ENCODE measurements at regions not wholly inside any gene's neighbourhood (a gene's known extent, or its start where the extent isn't known, plus 50 kb on each side); places are given as distances from the start of the nearest gene placed in this dataset.

GRCh38 chr18:55041366-55041765 is 82.1 kb upstream of the CCDC68 start:
- Histone ChIP-seq H3K9ac (no peak overlapping the region), H3K4me3 (IDR thresholded peaks at IDR 0.05; ENCODE audit: insufficient read depth, low read depth, low read length) (no peak overlapping the region), H3K4me1 (ENCODE audit: low read depth, poor library complexity, severe bottlenecking) (no peaks in the 10 kb centered on the region), H3K4me2 (no peak overlapping the region), H3K27ac (no peak overlapping the region), H2AFZ (ENCODE audit: low read depth) (no peak overlapping the region), H3K27me3 (ENCODE audit: insufficient read depth, low read depth) (no peaks in the 10 kb centered on the region), H4K20me1 (ENCODE audit: insufficient read depth) (no peaks in the 10 kb centered on the region), H3K79me2 (ENCODE audit: insufficient read depth, low read depth) (no peaks in the 10 kb centered on the region), H3K36me3 (ENCODE audit: insufficient read depth) (no peaks in the 10 kb centered on the region)
- no peak for TF ChIP-seq CTCF (conservative IDR thresholded peaks at IDR 0.05; ENCODE audit: low read depth, low read length)

- Histone ChIP-seq H3K4me3 (IDR thresholded peaks at IDR 0.05; ENCODE audit: insufficient read depth, low read depth, low read length) (no peak overlapping the region), H3K27me3 (ENCODE audit: insufficient read depth, low read depth) (no peaks in the 10 kb centered on the region), H3K4me2 (no peak overlapping the region), H4K20me1 (ENCODE audit: insufficient read depth) (no peaks in the 10 kb centered on the region), H3K9ac (no peak overlapping the region), H3K27ac (no peak overlapping the region), H3K79me2 (ENCODE audit: insufficient read depth, low read depth) (no peaks in the 10 kb centered on the region), H3K4me1 (ENCODE audit: low read depth, poor library complexity, severe bottlenecking) (no peaks in the 10 kb centered on the region), H3K36me3 (ENCODE audit: insufficient read depth) (no peaks in the 10 kb centered on the region), H2AFZ (ENCODE audit: low read depth) (no peak overlapping the region)
- TF ChIP-seq CTCF (conservative IDR thresholded peaks at IDR 0.05; ENCODE audit: low read depth, low read length) = no peak
Measured at GRCh38 chr18:55038162-55038561, 78.9 kb upstream of the CCDC68 start.

GRCh38 chr18:55034742-55035141 is 75.5 kb upstream of the CCDC68 start:
- no peak overlapping the region for H3K4me3 ChIP-seq (IDR thresholded peaks at IDR 0.05; ENCODE audit: insufficient read depth, low read depth, low read length)
- no peaks in the 10 kb centered on the region for H3K4me1 ChIP-seq (ENCODE audit: low read depth, poor library complexity, severe bottlenecking)
- H3K9ac ChIP-seq = no peak overlapping the region
- H3K4me2 ChIP-seq = no peak overlapping the region
- no peaks in the 10 kb centered on the region for H3K27me3 ChIP-seq (ENCODE audit: insufficient read depth, low read depth)
- H4K20me1 ChIP-seq (ENCODE audit: insufficient read depth) = no peaks in the 10 kb centered on the region
- TF ChIP-seq CTCF (conservative IDR thresholded peaks at IDR 0.05; ENCODE audit: low read depth, low read length) = no peak
- no peak overlapping the region for H3K27ac ChIP-seq
- no peaks in the 10 kb centered on the region for H3K36me3 ChIP-seq (ENCODE audit: insufficient read depth)
- no peaks in the 10 kb centered on the region for H3K79me2 ChIP-seq (ENCODE audit: insufficient read depth, low read depth)
- no peak overlapping the region for H2AFZ ChIP-seq (ENCODE audit: low read depth)

GRCh38 chr18:55031979-55032378 is 72.7 kb upstream of the CCDC68 start:
- H3K4me2 ChIP-seq = no peak overlapping the region
- no peak overlapping the region for H2AFZ ChIP-seq (ENCODE audit: low read depth)
- no peaks in the 10 kb centered on the region for H4K20me1 ChIP-seq (ENCODE audit: insufficient read depth)
- no peak overlapping the region for H3K27ac ChIP-seq
- no peak overlapping the region for H3K4me3 ChIP-seq (IDR thresholded peaks at IDR 0.05; ENCODE audit: insufficient read depth, low read depth, low read length)
- H3K36me3 ChIP-seq (ENCODE audit: insufficient read depth) = no peaks in the 10 kb centered on the region
- H3K27me3 ChIP-seq (ENCODE audit: insufficient read depth, low read depth) = no peaks in the 10 kb centered on the region
- TF ChIP-seq CTCF (conservative IDR thresholded peaks at IDR 0.05; ENCODE audit: low read depth, low read length) = no peak
- no peaks in the 10 kb centered on the region for H3K4me1 ChIP-seq (ENCODE audit: low read depth, poor library complexity, severe bottlenecking)
- H3K9ac ChIP-seq = no peak overlapping the region
- H3K79me2 ChIP-seq (ENCODE audit: insufficient read depth, low read depth) = no peaks in the 10 kb centered on the region

GRCh38 chr18:55031576-55031975 is 72.3 kb upstream of the CCDC68 start:
- H3K27me3 ChIP-seq (ENCODE audit: insufficient read depth, low read depth) = no peaks in the 10 kb centered on the region
- no peak overlapping the region for H3K27ac ChIP-seq
- TF ChIP-seq CTCF (conservative IDR thresholded peaks at IDR 0.05; ENCODE audit: low read depth, low read length) = no peak
- no peak overlapping the region for H3K4me3 ChIP-seq (IDR thresholded peaks at IDR 0.05; ENCODE audit: insufficient read depth, low read depth, low read length)
- no peaks in the 10 kb centered on the region for H3K36me3 ChIP-seq (ENCODE audit: insufficient read depth)
- H2AFZ ChIP-seq (ENCODE audit: low read depth) = no peak overlapping the region
- no peaks in the 10 kb centered on the region for H3K79me2 ChIP-seq (ENCODE audit: insufficient read depth, low read depth)
- no peaks in the 10 kb centered on the region for H3K4me1 ChIP-seq (ENCODE audit: low read depth, poor library complexity, severe bottlenecking)
- H3K4me2 ChIP-seq = no peak overlapping the region
- H3K9ac ChIP-seq = no peak overlapping the region
- no peaks in the 10 kb centered on the region for H4K20me1 ChIP-seq (ENCODE audit: insufficient read depth)
